ENCODE measurements at regions not wholly inside any gene's neighbourhood (a gene's known extent, or its start where the extent isn't known, plus 50 kb on each side); places are given as distances from the start of the nearest gene placed in this dataset.

DNA sequence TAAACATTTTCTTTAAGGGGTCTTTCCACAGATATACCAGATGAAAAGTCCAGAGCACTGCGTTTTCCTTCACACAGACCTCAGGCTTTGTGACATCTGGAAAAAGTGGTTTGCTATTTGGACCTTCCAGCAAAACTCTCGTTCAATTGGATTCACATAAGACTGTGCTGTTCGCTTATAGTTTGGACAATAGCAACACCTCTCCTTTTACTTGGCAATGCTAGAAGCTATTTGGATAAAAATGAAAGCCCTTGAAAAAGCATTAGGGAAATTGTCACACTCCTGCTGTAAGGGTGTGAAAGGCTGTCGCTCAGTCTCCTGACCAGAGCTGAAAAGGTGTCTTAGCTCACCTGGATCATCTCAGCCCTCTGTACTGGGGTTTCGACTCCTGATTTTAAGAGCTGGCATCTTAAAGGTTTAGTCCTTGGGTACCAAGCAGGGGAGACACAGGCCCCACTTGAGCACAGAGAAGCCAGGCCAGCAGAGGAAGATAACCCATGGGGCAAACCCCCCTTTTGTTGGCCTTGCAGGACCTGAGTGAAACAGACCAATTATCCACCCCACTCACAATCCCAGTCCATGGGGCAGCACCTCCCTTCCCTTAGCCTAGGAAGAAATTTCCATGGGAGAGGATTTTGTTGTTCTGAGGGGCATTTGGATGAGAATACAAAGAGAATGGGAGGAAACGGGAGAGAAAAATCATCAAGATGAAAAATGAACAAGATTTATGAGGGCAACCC, 257.6 kb downstream of the DLEU7 start:
- no peak for DNase-seq (ENCODE audit: low read depth)
- H3K4me3 ChIP-seq (ENCODE audit: low read depth, low read length) = no peak overlapping the region
- no peak for TF ChIP-seq MYC (IDR thresholded peaks at IDR 0.05; ENCODE audit: low read depth, low read length)
- TF ChIP-seq, protein P1, sequence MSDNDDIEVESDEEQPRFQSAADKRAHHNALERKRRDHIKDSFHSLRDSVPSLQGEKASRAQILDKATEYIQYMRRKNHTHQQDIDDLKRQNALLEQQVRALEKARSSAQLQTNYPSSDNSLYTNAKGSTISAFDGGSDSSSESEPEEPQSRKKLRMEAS (IDR thresholded peaks at IDR 0.05; ENCODE audit: low read depth, low read length) = no peak
- TF ChIP-seq, protein P2, sequence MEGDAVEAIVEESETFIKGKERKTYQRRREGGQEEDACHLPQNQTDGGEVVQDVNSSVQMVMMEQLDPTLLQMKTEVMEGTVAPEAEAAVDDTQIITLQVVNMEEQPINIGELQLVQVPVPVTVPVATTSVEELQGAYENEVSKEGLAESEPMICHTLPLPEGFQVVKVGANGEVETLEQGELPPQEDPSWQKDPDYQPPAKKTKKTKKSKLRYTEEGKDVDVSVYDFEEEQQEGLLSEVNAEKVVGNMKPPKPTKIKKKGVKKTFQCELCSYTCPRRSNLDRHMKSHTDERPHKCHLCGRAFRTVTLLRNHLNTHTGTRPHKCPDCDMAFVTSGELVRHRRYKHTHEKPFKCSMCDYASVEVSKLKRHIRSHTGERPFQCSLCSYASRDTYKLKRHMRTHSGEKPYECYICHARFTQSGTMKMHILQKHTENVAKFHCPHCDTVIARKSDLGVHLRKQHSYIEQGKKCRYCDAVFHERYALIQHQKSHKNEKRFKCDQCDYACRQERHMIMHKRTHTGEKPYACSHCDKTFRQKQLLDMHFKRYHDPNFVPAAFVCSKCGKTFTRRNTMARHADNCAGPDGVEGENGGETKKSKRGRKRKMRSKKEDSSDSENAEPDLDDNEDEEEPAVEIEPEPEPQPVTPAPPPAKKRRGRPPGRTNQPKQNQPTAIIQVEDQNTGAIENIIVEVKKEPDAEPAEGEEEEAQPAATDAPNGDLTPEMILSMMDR (IDR thresholded peaks at IDR 0.05; ENCODE audit: low read depth, low read length) = no peak
- no peak for TF ChIP-seq POLR2A (IDR thresholded peaks at IDR 0.05; ENCODE audit: extremely low read depth, insufficient read length)

DNA sequence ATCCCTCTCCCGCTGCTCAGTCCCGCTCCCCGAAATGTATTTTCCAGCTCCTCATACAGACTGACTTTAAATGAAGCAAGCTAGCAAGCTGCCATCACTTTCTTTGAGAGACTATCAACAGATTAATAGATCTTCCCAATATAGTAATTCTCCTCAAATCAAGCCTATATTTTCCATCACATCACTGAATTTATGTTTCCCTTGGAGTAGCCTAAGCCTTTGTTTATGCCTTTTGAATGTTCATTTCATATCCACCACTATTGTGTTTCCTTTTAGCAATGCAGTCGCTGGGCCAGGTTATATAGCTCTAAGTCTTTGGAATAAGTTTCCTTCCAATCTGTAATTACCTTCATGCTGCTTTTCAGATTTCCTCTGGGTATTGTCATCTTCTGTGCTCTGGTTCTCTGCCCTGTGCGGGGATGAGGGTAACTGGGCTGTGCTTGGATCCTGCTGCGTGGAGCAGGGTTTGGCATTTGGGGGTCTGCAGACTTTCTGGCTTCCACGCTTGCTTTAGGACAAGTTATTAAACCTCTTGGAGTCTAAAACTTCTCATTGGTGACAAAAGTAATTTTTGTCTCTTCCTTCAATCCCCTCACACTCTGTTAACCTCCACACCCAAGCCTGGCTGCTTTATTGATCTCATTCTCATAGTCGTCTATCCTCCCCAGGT, 256.9 kb downstream of the DLEU7 start:
- H3K4me3 ChIP-seq (ENCODE audit: low read depth, low read length) = no peak overlapping the region
- TF ChIP-seq MYC (IDR thresholded peaks at IDR 0.05; ENCODE audit: low read depth, low read length) (no peak), POLR2A (IDR thresholded peaks at IDR 0.05; ENCODE audit: extremely low read depth, insufficient read length) (no peak)
- TF ChIP-seq, protein P1 (IDR thresholded peaks at IDR 0.05; ENCODE audit: low read depth, low read length) = no peak
- TF ChIP-seq, protein P2 (IDR thresholded peaks at IDR 0.05; ENCODE audit: low read depth, low read length) = no peak
- DNase-seq (ENCODE audit: low read depth) = no peak

DNA sequence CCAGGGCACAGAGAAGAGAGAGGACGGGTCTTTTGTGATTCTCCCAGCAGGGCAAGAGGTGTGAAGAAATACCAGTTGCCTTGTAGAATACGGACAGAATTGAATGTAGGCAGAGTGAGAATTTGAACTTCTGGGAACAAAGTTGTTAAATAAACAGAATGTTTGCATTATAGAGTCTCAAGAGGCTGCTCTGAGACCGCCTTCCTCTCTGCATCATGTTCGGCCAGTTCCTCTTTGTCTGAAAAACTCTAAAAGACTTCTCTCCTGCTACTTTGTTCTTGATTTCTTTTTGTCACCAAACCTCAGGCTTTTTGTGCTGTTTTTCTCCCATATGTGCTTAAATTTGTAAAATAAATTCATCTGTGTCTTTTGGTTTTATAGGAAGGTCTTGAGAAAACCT, 256.4 kb downstream of the DLEU7 start:
- DNase-seq (ENCODE audit: low read depth) = peak; percentile 40
- TF ChIP-seq POLR2A (IDR thresholded peaks at IDR 0.05; ENCODE audit: extremely low read depth, insufficient read length) = no peak
- no peak for TF ChIP-seq MYC (IDR thresholded peaks at IDR 0.05; ENCODE audit: low read depth, low read length)
- TF ChIP-seq, protein P1 (IDR thresholded peaks at IDR 0.05; ENCODE audit: low read depth, low read length) = no peak
- TF ChIP-seq, protein P2 (IDR thresholded peaks at IDR 0.05; ENCODE audit: low read depth, low read length) = no peak
- H3K4me3 ChIP-seq (ENCODE audit: low read depth, low read length) = no peak overlapping the region

DNA sequence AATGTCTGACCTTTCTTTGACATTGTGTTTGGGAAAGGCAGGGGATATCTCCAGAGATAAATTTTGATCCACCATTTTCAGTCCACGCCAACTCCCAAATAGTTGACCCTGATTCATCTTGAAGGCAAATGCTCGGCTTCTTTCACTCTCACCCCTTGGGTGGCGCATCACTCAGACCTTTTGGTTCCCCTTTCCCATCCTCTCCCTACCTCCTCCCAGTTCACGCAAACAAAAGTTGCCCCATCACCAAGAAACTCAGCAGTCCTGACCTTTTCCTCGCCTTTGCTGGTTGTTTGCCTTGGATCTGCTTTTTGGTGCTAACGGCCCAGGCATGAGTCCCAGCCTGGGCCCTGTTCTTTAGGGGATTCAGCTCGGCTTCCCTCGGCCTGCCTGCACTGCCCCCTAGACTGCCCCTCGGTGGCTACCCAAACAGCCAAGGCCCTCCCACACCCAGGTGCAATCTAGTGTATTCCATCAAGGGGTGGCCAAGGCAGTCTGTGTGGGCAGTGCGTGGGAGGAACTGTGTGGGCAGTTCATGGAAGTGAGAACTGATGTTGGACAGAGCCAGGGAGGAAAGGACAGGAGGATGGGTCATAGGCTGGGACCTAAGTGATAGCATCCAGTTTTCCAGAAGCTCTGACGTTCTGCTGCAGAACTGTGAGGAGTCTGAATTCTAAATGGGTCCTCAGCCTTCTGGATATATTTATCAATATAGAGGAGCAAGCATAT, 255.7 kb downstream of the DLEU7 start:
- H3K4me3 ChIP-seq (ENCODE audit: low read depth, low read length) = no peak overlapping the region
- TF ChIP-seq, protein P1 (IDR thresholded peaks at IDR 0.05; ENCODE audit: low read depth, low read length) = no peak
- TF ChIP-seq, protein P2 (IDR thresholded peaks at IDR 0.05; ENCODE audit: low read depth, low read length) = no peak
- TF ChIP-seq POLR2A (IDR thresholded peaks at IDR 0.05; ENCODE audit: extremely low read depth, insufficient read length) (no peak), MYC (IDR thresholded peaks at IDR 0.05; ENCODE audit: low read depth, low read length) (no peak)
- peak; percentile 21 for DNase-seq (ENCODE audit: low read depth)

DNA sequence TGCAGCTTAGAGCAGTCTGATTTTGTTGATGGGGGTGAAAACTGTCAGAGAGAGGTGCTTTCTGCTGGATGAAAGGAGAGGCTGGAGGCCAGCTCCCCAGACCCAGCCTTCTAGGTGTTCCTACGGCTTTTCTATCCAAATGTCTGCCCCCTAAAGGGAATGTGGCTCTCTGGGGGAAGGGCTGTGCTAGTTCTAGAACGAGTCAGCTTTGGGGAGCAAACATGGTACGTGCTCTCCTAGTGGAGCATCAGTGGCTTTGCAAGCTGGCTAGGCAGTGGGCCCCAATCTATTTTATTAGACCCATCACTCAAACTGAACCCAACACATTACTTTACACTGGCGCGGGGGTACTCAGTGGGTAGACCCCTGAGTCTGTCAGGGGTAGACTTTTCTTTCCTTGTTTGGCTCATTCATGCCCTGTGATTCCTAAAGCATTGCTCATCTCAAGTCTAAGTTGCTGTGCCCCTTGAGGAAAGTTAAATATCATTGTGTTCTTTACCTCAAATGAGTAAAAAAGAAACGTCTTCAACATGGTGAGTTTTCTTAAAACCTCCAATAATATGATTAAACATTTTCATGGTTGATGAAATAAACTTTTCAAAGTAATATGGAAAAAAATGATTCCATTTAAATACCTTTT, 254.9 kb downstream of the DLEU7 start:
- no peak for TF ChIP-seq POLR2A (IDR thresholded peaks at IDR 0.05; ENCODE audit: extremely low read depth, insufficient read length)
- TF ChIP-seq, protein P2 (IDR thresholded peaks at IDR 0.05; ENCODE audit: low read depth, low read length) = no peak
- TF ChIP-seq, protein P1 (IDR thresholded peaks at IDR 0.05; ENCODE audit: low read depth, low read length) = no peak
- TF ChIP-seq MYC (IDR thresholded peaks at IDR 0.05; ENCODE audit: low read depth, low read length) = no peak
- no peak overlapping the region for H3K4me3 ChIP-seq (ENCODE audit: low read depth, low read length)
- no peak for DNase-seq (ENCODE audit: low read depth)
